PFSK-1 (cell line): ENCODE measurements at regions not wholly inside any gene's neighbourhood (a gene's known extent, or its start where the extent isn't known, plus 50 kb on each side); places are given as distances from the start of the nearest gene placed in this dataset.

Source experiments
- POLR2AphosphoS5 ChIP-seq: IDR thresholded peaks from 2 replicates; pipeline ENCODE4 v1.6.1; 2012; ENCODE audit warnings: low read depth, mild to moderate bottlenecking, control low read depth, low read length, moderate library complexity
- SIN3A ChIP-seq: IDR thresholded peaks from 2 replicates; pipeline ENCODE4 v1.6.1; 2012; ENCODE audit warnings: mild to moderate bottlenecking, low read length, moderate library complexity, borderline replicate concordance; ENCODE audit not compliant: insufficient read depth
- TAF1 ChIP-seq: IDR thresholded peaks from 2 replicates; pipeline ENCODE4 v1.6.1; 2012; ENCODE audit warnings: low read length, control low read depth, borderline replicate concordance; ENCODE audit not compliant: insufficient read depth
- TF ChIP-seq, protein P1 (sequence below), 2 experiments: IDR thresholded peaks; 2 replicates each; pipeline versions ENCODE4 v1.6.1 to v1.8.0; 2011 to 2012; ENCODE audit warnings: low read depth in 2 of 2, low read length in 2 of 2, control low read depth in 1 of 2, inconsistent platforms in 1 of 2, mild to moderate bottlenecking in 1 of 2, moderate library complexity in 1 of 2; ENCODE audit not compliant: insufficient read depth in 1 of 2

DNA sequence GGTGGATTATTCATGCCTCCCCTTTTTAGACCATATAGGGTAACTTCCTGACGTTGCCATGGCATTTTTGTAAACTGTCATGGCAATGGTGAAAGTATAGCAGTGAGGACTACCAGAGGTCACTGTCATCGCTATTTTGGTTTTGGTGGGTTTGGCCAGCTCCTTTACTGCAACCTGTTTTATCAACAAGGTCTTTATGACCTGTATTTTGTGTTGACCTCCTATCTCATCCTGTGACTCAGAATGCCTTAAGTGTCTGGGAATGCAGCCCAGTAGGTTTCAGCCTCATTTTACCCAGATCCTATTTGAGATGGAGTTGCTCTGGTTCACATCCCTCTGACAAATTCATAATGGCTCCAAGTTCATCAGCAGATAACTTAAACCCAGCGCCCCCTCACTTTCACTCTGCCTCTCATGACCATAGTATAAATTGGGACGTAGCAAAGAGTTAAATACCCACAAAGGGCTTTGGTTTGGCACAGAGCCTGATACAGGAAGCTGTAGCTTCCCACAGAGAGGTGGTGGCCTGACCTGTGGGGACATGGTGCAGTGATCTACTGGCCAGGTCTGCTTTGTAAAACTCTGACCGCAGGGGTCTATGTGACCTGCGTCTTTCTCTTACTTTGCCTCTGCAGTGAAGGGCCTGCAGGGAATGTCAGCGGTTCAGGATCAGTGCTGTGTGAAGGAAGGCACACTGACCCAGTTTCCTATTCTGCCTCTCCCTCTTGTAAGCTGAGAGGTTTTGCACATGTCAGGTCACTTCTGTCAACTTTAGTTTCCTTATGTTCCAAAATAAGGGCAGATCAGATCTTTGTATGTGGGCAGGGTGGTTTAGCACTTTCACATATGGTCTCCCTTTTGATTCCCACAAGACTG is 78.1 kb upstream of the ZNF644 start:
- no peak for TF ChIP-seq POLR2AphosphoS5
- TF ChIP-seq, protein P1, sequence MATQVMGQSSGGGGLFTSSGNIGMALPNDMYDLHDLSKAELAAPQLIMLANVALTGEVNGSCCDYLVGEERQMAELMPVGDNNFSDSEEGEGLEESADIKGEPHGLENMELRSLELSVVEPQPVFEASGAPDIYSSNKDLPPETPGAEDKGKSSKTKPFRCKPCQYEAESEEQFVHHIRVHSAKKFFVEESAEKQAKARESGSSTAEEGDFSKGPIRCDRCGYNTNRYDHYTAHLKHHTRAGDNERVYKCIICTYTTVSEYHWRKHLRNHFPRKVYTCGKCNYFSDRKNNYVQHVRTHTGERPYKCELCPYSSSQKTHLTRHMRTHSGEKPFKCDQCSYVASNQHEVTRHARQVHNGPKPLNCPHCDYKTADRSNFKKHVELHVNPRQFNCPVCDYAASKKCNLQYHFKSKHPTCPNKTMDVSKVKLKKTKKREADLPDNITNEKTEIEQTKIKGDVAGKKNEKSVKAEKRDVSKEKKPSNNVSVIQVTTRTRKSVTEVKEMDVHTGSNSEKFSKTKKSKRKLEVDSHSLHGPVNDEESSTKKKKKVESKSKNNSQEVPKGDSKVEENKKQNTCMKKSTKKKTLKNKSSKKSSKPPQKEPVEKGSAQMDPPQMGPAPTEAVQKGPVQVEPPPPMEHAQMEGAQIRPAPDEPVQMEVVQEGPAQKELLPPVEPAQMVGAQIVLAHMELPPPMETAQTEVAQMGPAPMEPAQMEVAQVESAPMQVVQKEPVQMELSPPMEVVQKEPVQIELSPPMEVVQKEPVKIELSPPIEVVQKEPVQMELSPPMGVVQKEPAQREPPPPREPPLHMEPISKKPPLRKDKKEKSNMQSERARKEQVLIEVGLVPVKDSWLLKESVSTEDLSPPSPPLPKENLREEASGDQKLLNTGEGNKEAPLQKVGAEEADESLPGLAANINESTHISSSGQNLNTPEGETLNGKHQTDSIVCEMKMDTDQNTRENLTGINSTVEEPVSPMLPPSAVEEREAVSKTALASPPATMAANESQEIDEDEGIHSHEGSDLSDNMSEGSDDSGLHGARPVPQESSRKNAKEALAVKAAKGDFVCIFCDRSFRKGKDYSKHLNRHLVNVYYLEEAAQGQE (IDR thresholded peaks at IDR 0.05; ENCODE audit: insufficient read depth in 1 of 2, low read depth in 2 of 2, low read length in 2 of 2) = no peak
- TF ChIP-seq TAF1 = no peak
- no peak for TF ChIP-seq SIN3A
